ENCODE measurements at regions not wholly inside any gene's neighbourhood (a gene's known extent, or its start where the extent isn't known, plus 50 kb on each side); places are given as distances from the start of the nearest gene placed in this dataset.

DNA sequence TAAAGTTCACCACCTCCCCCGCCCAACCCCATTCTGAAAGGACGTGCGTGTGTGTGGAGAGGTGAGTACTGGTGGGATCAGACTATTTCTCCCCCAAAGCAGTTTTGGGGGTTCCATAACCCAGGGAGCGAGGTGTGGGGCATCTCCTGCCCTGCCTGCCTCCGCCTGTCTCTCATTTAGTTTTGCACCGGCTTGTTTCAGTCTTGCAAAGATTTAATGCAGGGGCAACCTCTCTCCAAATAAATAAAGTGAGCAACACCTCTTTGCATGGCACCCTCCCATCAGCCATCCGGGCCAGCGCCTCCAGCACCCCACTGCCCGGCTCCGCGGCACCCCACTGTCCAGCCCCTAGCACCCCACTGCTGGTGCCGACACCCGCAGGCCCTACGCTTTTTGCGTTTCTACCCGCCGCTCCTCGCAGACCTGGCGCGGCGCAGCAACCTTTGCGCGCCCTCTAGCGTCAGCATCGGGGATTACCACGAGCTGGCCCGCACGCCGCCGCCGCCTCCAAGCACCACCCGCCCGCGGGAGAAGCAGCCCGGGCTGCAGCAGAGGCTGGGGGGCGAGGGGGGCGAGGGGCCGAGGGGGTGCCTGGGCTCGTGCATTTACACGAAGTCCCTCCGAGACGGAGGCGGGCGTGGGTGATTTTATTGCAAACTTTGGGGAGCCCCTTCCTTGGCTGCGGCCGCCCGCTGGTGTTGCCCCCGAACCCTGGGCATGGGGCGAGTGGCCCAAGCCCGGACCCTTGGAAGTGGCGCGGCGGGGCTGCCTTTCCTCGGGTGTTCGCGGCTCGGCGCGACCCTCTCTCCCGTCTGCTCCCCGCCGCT is 55.8 kb upstream of the VRK1 start (continued):
- TF ChIP-seq, protein P1, sequence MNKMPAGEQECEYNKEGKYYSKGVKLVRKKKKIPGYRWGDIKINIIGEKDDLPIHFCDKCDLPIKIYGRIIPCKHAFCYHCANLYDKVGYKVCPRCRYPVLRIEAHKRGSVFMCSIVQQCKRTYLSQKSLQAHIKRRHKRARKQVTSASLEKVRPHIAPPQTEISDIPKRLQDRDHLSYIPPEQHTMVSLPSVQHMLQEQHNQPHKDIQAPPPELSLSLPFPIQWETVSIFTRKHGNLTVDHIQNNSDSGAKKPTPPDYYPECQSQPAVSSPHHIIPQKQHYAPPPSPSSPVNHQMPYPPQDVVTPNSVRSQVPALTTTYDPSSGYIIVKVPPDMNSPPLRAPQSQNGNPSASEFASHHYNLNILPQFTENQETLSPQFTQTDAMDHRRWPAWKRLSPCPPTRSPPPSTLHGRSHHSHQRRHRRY (tag by site-specific recombination; IDR thresholded peaks at IDR 0.05): no peak
- TF ChIP-seq, protein P2, sequence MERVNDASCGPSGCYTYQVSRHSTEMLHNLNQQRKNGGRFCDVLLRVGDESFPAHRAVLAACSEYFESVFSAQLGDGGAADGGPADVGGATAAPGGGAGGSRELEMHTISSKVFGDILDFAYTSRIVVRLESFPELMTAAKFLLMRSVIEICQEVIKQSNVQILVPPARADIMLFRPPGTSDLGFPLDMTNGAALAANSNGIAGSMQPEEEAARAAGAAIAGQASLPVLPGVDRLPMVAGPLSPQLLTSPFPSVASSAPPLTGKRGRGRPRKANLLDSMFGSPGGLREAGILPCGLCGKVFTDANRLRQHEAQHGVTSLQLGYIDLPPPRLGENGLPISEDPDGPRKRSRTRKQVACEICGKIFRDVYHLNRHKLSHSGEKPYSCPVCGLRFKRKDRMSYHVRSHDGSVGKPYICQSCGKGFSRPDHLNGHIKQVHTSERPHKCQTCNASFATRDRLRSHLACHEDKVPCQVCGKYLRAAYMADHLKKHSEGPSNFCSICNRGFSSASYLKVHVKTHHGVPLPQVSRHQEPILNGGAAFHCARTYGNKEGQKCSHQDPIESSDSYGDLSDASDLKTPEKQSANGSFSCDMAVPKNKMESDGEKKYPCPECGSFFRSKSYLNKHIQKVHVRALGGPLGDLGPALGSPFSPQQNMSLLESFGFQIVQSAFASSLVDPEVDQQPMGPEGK (tag by site-specific recombination; IDR thresholded peaks at IDR 0.05): peak; percentile 41
- TF ChIP-seq ZNF394 (tag by site-specific recombination; IDR thresholded peaks at IDR 0.05; ENCODE audit: borderline replicate concordance): peak; percentile 32; the same call in 1 of the 2 replicates
- TF ChIP-seq, protein P3, sequence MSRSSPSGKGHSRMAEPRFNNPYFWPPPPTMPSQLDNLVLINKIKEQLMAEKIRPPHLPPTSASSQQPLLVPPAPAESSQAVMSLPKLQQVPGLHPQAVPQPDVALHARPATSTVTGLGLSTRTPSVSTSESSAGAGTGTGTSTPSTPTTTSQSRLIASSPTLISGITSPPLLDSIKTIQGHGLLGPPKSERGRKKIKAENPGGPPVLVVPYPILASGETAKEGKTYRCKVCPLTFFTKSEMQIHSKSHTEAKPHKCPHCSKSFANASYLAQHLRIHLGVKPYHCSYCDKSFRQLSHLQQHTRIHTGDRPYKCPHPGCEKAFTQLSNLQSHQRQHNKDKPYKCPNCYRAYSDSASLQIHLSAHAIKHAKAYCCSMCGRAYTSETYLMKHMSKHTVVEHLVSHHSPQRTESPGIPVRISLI (tag by site-specific recombination; IDR thresholded peaks at IDR 0.05): peak; percentile 57; the same call in 1 of the 2 replicates
- TF ChIP-seq GLIS2 (tag by site-specific recombination; IDR thresholded peaks at IDR 0.05): peak; percentile 70
- TF ChIP-seq ZNF518A (tag by site-specific recombination; conservative IDR thresholded peaks at IDR 0.05; ENCODE audit: low read depth): no peak
- no peak for TF ChIP-seq SALL2 (tag by site-specific recombination; IDR thresholded peaks at IDR 0.05; ENCODE audit: borderline replicate concordance)
- TF ChIP-seq ZNF335 (tag by site-specific recombination; conservative IDR thresholded peaks at IDR 0.05): peak; percentile 80
- no peak for TF ChIP-seq ZNF561 (tag by site-specific recombination; IDR thresholded peaks at IDR 0.05; ENCODE audit: borderline replicate concordance)
- TF ChIP-seq, protein P4, sequence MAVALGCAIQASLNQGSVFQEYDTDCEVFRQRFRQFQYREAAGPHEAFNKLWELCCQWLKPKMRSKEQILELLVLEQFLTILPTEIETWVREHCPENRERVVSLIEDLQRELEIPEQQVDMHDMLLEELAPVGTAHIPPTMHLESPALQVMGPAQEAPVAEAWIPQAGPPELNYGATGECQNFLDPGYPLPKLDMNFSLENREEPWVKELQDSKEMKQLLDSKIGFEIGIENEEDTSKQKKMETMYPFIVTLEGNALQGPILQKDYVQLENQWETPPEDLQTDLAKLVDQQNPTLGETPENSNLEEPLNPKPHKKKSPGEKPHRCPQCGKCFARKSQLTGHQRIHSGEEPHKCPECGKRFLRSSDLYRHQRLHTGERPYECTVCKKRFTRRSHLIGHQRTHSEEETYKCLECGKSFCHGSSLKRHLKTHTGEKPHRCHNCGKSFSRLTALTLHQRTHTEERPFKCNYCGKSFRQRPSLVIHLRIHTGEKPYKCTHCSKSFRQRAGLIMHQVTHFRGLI (tag by site-specific recombination; IDR thresholded peaks at IDR 0.05): no peak
- no peak for TF ChIP-seq ZNF660 (tag by site-specific recombination; IDR thresholded peaks at IDR 0.05)
- TF ChIP-seq ZNF610 (tag by site-specific recombination; IDR thresholded peaks at IDR 0.05; ENCODE audit: borderline replicate concordance): peak; percentile 93
- peak; percentile 67 for TF ChIP-seq ZXDB (tag by site-specific recombination; IDR thresholded peaks at IDR 0.05)
- TF ChIP-seq, protein P5, sequence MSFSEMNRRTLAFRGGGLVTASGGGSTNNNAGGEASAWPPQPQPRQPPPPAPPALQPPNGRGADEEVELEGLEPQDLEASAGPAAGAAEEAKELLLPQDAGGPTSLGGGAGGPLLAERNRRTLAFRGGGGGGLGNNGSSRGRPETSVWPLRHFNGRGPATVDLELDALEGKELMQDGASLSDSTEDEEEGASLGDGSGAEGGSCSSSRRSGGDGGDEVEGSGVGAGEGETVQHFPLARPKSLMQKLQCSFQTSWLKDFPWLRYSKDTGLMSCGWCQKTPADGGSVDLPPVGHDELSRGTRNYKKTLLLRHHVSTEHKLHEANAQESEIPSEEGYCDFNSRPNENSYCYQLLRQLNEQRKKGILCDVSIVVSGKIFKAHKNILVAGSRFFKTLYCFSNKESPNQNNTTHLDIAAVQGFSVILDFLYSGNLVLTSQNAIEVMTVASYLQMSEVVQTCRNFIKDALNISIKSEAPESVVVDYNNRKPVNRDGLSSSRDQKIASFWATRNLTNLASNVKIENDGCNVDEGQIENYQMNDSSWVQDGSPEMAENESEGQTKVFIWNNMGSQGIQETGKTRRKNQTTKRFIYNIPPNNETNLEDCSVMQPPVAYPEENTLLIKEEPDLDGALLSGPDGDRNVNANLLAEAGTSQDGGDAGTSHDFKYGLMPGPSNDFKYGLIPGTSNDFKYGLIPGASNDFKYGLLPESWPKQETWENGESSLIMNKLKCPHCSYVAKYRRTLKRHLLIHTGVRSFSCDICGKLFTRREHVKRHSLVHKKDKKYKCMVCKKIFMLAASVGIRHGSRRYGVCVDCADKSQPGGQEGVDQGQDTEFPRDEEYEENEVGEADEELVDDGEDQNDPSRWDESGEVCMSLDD (tag by site-specific recombination; IDR thresholded peaks at IDR 0.05): peak; percentile 68; the same call in 1 of the 2 replicates
